Activated naive CD4-positive, alpha-beta T cell treated with anti-CD3 and anti-CD28 coated beads, Interleukin-2, amount 50 U/mL, for 24 hours (primary cell): ENCODE measurements at regions not wholly inside any gene's neighbourhood (a gene's known extent, or its start where the extent isn't known, plus 50 kb on each side); places are given as distances from the start of the nearest gene placed in this dataset.
A peak's percentile ranks its signal among the peaks of the same experiment; 100 is the strongest.

ENCODE experiments used
- H3K27ac Mint-ChIP-seq: one replicate; pipeline ENCODE4 v1.8.0; 2021; ENCODE audit warnings: mild to moderate bottlenecking, mixed read lengths
- H3K27me3 Mint-ChIP-seq: one replicate; pipeline ENCODE4 v1.8.0; 2021; ENCODE audit warnings: mixed read lengths
- H3K36me3 Mint-ChIP-seq: one replicate; pipeline ENCODE4 v1.8.0; 2021; ENCODE audit warnings: mixed read lengths
- H3K4me1 Mint-ChIP-seq: one replicate; pipeline ENCODE4 v1.8.0; 2021; ENCODE audit warnings: mixed read lengths
- H3K4me3 Mint-ChIP-seq: one replicate; pipeline ENCODE4 v1.8.0; 2021; ENCODE audit warnings: mild to moderate bottlenecking, mixed read lengths
- H3K9me3 Mint-ChIP-seq: one replicate; pipeline ENCODE4 v1.8.0; 2021; ENCODE audit warnings: mixed read lengths

DNA sequence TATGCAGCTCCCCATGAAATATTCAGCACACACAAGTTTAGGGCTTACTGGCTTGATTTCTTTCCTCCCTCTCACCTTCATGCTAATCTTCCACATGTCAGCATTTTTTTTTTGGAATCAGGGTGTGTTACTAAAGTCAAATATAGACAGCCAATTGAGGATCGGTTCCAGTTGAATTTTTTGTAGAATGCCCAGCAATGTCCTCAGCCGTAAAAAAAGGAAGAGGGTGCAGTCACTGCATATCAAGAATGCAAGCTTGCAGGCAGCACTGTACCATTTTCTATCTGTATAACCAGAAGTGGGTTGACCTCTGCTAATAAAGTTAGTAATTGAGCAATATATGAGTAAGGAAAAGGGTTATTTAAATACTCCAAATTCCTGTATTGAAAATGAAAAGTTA, 51.4 kb upstream of the CHMP2B start:
- Mint-ChIP-seq H3K36me3 (no peaks in the 10 kb centered on the region), H3K4me3 (no peak overlapping the region), H3K9me3 (no peaks in the 10 kb centered on the region)

GRCh38 chr3:87173776-87174175, 53.3 kb upstream of the CHMP2B start:
- peaks cover 5% of the 10 kb centered on the region for H3K27me3 Mint-ChIP-seq
- H3K36me3 Mint-ChIP-seq, result no peaks in the 10 kb centered on the region
- no peak overlapping the region for H3K4me3 Mint-ChIP-seq
- no peaks in the 10 kb centered on the region for H3K9me3 Mint-ChIP-seq
- no peaks in the 10 kb centered on the region for H3K4me1 Mint-ChIP-seq
- no peak overlapping the region for H3K27ac Mint-ChIP-seq

More for the DNA sequence above, 51.4 kb upstream of the CHMP2B start:
- Mint-ChIP-seq H3K27me3 (peaks cover 9% of the 10 kb centered on the region), H3K4me1 (no peaks in the 10 kb centered on the region), H3K27ac (no peak overlapping the region)

- no peak overlapping the region for H3K4me3 Mint-ChIP-seq
- no peaks in the 10 kb centered on the region for H3K9me3 Mint-ChIP-seq
- H3K27ac Mint-ChIP-seq, result no peak overlapping the region
- no peaks in the 10 kb centered on the region for H3K4me1 Mint-ChIP-seq
- H3K36me3 Mint-ChIP-seq, result no peaks in the 10 kb centered on the region
- H3K27me3 Mint-ChIP-seq, result peaks cover 7% of the 10 kb centered on the region
These were observed 54.0 kb upstream of the CHMP2B start for GRCh38 chr3:87173071-87173470.

DNA sequence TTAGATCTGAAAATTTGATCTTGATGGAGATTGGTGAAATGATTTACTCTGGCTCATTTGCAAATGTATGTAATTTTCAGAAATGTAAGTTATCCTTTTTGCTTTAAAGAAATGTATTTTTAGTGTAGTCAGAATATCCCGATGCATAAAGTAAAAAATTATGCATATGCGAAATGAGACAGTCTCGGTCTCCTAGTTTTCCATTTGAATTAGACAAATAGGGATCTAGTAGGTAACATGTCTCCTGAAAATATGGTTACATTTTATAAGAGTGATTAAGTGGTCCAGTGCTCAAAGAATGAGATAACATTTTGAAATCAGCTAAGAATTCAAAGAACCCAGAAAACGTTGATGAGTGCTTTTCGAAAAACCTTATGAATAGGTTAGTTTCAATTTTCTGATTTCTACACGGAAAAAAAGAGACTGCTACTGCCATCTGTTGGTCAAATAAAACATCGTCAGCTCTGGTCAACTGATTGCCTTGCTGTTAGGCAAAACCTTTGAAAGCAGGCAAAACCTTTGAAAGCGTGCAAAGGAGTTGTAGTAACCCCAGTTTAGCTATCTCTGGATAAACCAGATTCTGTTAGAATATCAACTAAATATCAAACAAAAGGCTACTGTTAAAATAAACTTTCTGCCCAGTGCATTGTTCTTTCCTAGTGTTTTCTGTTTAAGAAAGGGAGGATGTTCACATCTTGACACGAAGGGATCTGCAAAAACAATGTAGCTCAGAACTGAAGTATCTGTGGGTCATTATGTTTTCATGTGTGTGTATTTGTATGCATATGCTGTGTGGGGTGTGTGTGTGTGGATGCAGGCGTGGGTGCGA, 59.3 kb upstream of the CHMP2B start:
- Mint-ChIP-seq H3K27ac (no peak overlapping the region), H3K4me3 (peak overlapping the region; percentile 15), H3K4me1 (peaks cover 6% of the 10 kb centered on the region)

GRCh38 chr3:87164245-87164644, 62.9 kb upstream of the CHMP2B start:
- peaks cover 6% of the 10 kb centered on the region for H3K4me1 Mint-ChIP-seq
- H3K4me3 Mint-ChIP-seq, result no peak overlapping the region
- H3K27me3 Mint-ChIP-seq, result peaks cover 8% of the 10 kb centered on the region
- H3K36me3 Mint-ChIP-seq, result no peaks in the 10 kb centered on the region
- H3K9me3 Mint-ChIP-seq, result no peaks in the 10 kb centered on the region
- no peak overlapping the region for H3K27ac Mint-ChIP-seq

More for the DNA sequence above, 59.3 kb upstream of the CHMP2B start:
- peaks cover 10% of the 10 kb centered on the region for H3K27me3 Mint-ChIP-seq
- no peaks in the 10 kb centered on the region for H3K9me3 Mint-ChIP-seq
- H3K36me3 Mint-ChIP-seq, result no peaks in the 10 kb centered on the region

DNA sequence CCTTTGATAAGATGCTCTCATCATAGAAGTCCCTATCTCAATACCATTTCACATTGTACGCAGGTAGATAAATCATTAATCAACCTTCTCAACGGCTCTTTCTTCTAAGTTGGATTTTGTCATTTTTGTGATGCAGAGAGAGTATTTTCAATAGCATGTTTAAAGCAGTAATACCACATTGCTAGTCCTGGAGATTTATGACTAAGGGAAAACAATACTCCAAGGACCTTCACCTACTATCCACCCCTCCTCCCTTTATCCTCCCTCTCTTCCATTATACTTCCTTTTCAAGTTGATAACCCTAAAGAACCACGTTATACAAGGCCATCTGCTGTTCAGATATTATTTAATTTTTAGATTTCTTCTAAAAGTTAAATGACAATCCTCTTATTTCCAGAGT, 65.3 kb upstream of the CHMP2B start:
- H3K4me1 Mint-ChIP-seq, result no peaks in the 10 kb centered on the region
- no peak overlapping the region for H3K27ac Mint-ChIP-seq
- H3K4me3 Mint-ChIP-seq, result no peak overlapping the region
- H3K27me3 Mint-ChIP-seq, result peaks cover 7% of the 10 kb centered on the region
- no peaks in the 10 kb centered on the region for H3K36me3 Mint-ChIP-seq
- no peaks in the 10 kb centered on the region for H3K9me3 Mint-ChIP-seq

GRCh38 chr3:87161417-87161816, 65.7 kb upstream of the CHMP2B start:
- Mint-ChIP-seq H3K36me3 (no peaks in the 10 kb centered on the region), H3K9me3 (no peaks in the 10 kb centered on the region), H3K27me3 (peaks cover 7% of the 10 kb centered on the region), H3K4me3 (no peak overlapping the region), H3K27ac (no peak overlapping the region), H3K4me1 (no peaks in the 10 kb centered on the region)

GRCh38 chr3:87161013-87161412, 66.1 kb upstream of the CHMP2B start:
- H3K9me3 Mint-ChIP-seq, result no peaks in the 10 kb centered on the region
- H3K4me1 Mint-ChIP-seq, result no peaks in the 10 kb centered on the region
- peaks cover 4% of the 10 kb centered on the region for H3K27me3 Mint-ChIP-seq
- no peak overlapping the region for H3K27ac Mint-ChIP-seq
- H3K4me3 Mint-ChIP-seq, result no peak overlapping the region
- H3K36me3 Mint-ChIP-seq, result no peaks in the 10 kb centered on the region

DNA sequence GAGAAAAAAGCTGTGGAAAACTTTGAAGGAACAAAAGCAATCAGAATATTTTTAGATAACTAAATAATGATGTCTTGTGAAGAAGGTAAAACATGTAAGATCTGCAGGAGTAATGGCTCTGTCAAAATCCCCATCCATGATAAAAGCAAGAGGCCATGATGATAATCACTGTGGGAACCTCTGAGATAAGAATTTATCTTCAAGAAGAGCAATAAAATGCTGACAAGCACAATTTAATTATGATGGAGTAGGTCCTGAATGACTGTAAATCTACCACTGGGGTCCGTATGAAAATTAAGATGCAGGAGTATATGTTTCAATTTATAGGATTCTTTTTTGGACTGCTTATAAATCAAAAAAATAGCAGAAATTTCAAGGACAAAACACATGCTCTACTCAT, 68.3 kb upstream of the CHMP2B start:
- Mint-ChIP-seq H3K9me3 (no peaks in the 10 kb centered on the region), H3K4me1 (no peaks in the 10 kb centered on the region)

DNA sequence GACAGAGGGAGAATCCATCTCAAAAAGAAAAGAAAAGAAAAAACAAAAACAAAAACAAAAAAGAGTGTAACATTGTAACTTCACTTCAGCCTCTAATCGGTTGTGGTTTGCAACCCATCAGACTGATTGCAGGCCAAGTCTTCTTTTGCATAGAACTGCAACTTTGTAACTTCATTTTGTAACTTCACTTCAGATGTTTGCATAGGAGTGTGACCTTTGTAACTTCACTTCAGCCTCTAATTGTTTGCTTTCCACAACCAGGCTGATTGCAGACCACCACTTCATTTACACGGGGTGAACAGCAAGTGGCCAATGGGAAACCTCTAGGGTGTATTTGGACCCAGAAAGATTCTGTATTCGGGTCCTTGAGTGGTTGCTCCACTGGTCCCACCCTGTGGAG, 79.1 kb upstream of the CHMP2B start:
- Mint-ChIP-seq H3K36me3 (no peaks in the 10 kb centered on the region), H3K4me3 (no peak overlapping the region), H3K27ac (no peak overlapping the region), H3K9me3 (no peaks in the 10 kb centered on the region), H3K4me1 (no peaks in the 10 kb centered on the region), H3K27me3 (no peaks in the 10 kb centered on the region)

More for the DNA sequence above, 68.3 kb upstream of the CHMP2B start:
- no peak overlapping the region for H3K27ac Mint-ChIP-seq
- H3K36me3 Mint-ChIP-seq, result no peaks in the 10 kb centered on the region
- peaks cover 2% of the 10 kb centered on the region for H3K27me3 Mint-ChIP-seq
- H3K4me3 Mint-ChIP-seq, result no peak overlapping the region

- Mint-ChIP-seq H3K27ac (no peak overlapping the region), H3K9me3 (no peaks in the 10 kb centered on the region), H3K4me3 (no peak overlapping the region), H3K36me3 (no peaks in the 10 kb centered on the region), H3K4me1 (no peaks in the 10 kb centered on the region), H3K27me3 (no peaks in the 10 kb centered on the region)
These were observed 79.5 kb upstream of the CHMP2B start for GRCh38 chr3:87147562-87147961.

DNA sequence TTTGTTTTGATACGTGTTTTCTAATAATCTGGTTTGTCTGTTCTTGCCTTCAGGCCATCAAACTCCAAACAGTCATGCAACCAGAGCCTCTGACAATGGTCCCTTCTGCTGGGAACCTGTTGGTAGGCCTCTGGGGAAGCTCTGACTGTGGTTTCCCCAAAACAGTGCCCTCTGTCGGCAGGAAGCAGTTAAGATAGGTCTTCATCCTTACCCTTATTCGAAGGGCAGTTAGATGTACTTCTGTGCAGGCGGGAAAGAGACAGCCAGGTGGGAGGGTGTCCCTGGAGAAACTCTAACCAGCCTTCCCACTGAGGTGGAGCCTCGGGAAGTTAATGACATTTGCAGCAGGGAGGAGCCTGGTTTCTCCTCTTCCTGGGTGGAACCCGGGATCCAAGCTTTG, 81.6 kb upstream of the CHMP2B start:
- Mint-ChIP-seq H3K9me3 (peaks cover 9% of the 10 kb centered on the region), H3K36me3 (no peaks in the 10 kb centered on the region), H3K4me1 (no peaks in the 10 kb centered on the region), H3K27me3 (no peaks in the 10 kb centered on the region), H3K27ac (no peak overlapping the region), H3K4me3 (no peak overlapping the region)

- Mint-ChIP-seq H3K4me3 (no peak overlapping the region), H3K4me1 (no peaks in the 10 kb centered on the region), H3K27me3 (peaks cover 2% of the 10 kb centered on the region), H3K36me3 (no peaks in the 10 kb centered on the region), H3K9me3 (peaks cover 7% of the 10 kb centered on the region), H3K27ac (no peak overlapping the region)
These were observed 91.0 kb upstream of the CHMP2B start for GRCh38 chr3:87136066-87136596.

DNA sequence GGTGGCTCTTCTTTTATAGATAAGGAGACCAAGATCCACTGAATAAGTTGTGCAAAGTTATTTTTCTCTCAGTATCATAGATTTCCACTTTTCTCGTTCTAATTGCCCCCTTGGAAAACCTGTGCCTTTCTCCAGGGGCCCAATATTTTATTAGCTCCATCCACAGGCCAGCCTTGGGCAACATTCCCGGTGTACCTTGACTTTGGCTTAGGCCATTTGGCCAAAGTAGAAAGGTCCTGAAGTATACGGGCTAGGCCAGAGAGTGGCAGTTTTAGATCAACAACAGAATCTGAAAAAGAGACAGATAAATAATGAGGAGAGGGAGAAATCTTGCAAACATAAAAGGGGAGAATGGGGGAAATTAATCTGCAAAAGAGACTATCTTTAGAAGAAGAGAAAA, 91.7 kb upstream of the CHMP2B start:
- Mint-ChIP-seq H3K36me3 (no peaks in the 10 kb centered on the region), H3K27ac (no peak overlapping the region), H3K27me3 (peaks cover 2% of the 10 kb centered on the region), H3K4me1 (no peaks in the 10 kb centered on the region), H3K9me3 (peaks cover 7% of the 10 kb centered on the region), H3K4me3 (no peak overlapping the region)

- H3K27ac Mint-ChIP-seq, result no peak overlapping the region
- H3K4me3 Mint-ChIP-seq, result no peak overlapping the region
- H3K9me3 Mint-ChIP-seq, result no peaks in the 10 kb centered on the region
- no peaks in the 10 kb centered on the region for H3K36me3 Mint-ChIP-seq
- H3K27me3 Mint-ChIP-seq, result peaks cover 4% of the 10 kb centered on the region
- no peaks in the 10 kb centered on the region for H3K4me1 Mint-ChIP-seq
These were observed 94.3 kb upstream of the CHMP2B start for GRCh38 chr3:87132801-87133200.

DNA sequence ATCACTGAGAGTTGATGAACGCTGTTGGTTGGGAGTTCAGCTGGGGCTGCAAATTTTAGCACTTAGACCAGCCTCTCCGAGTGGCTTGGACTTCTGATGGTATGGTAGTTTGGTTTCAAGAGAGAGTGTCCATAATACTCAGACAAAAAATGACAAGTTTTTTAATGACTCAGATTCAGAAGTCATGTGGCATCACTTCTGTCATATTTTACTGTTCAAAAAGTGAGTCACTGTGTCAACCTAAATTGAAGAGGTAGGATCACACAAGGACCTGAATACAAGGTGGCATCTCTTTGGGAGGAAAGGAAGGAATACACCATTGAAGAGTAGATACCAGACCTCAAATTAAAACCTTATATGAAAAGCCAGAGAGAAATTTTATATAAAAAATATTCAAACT, 99.1 kb upstream of the CHMP2B start:
- Mint-ChIP-seq H3K27ac (no peak overlapping the region), H3K4me1 (no peaks in the 10 kb centered on the region), H3K9me3 (no peaks in the 10 kb centered on the region), H3K36me3 (no peaks in the 10 kb centered on the region), H3K4me3 (no peak overlapping the region), H3K27me3 (peaks cover 1% of the 10 kb centered on the region)

DNA sequence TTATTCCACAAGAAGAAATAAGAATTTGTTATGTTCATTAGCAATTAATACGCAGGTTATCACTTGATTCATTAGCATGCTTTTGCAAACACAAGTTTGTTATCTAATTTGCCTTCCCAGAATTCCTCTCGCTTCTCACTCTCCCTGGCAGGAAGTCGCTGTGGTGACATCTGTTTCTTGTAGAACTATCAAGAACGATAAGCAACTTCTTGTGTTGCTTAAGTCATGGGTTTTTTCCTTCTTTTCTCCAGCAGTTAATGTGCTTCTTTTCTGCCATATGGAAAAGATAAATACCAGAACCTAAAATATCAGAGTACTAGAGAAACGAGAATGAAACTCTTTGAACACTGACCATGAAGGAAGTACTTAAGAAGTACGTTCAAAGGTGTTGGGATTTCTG, 99.8 kb upstream of the CHMP2B start:
- H3K4me3 Mint-ChIP-seq, result no peak overlapping the region
- peaks cover 1% of the 10 kb centered on the region for H3K27me3 Mint-ChIP-seq
- H3K9me3 Mint-ChIP-seq, result no peaks in the 10 kb centered on the region
- no peaks in the 10 kb centered on the region for H3K4me1 Mint-ChIP-seq
- no peak overlapping the region for H3K27ac Mint-ChIP-seq
- no peaks in the 10 kb centered on the region for H3K36me3 Mint-ChIP-seq
